ENCODE measurements at regions not wholly inside any gene's neighbourhood (a gene's known extent, or its start where the extent isn't known, plus 50 kb on each side); places are given as distances from the start of the nearest gene placed in this dataset.

DNA sequence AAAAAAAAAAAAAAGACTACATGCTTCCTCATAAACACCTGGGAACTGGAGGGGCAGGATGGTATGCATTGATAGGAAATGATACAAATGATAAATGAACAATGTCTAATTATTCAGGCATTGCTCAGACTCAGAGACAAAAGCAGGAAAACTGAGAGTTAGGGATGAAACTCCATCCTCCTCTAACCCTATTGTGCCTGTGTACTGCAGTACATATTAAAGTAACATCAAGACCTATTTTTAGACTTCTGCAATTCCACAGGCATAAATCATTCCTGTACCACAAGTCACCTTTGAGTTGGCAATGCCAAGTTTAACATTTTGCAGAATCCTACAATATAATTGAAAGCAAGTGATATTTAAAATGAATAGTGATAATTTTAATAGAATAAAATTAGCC is 156.5 kb upstream of the USP15 start:
- TF ChIP-seq EZH2phosphoT487 (IDR thresholded peaks at IDR 0.05; ENCODE audit: borderline replicate concordance) (no peak), POLR2A (IDR thresholded peaks at IDR 0.05; ENCODE audit: borderline replicate concordance, extremely low read depth, insufficient read depth, insufficient read length) (no peak)
